ENCODE measurements at regions not wholly inside any gene's neighbourhood (a gene's known extent, or its start where the extent isn't known, plus 50 kb on each side); places are given as distances from the start of the nearest gene placed in this dataset.

GRCh38 chr3:22981861-22982260, 221.3 kb upstream of the UBE2E2 start:
- TF ChIP-seq POLR2AphosphoS5 (IDR thresholded peaks at IDR 0.05), result no peak
- TF ChIP-seq POLR2A (IDR thresholded peaks at IDR 0.05), result no peak
- TF ChIP-seq CTCF (IDR thresholded peaks at IDR 0.05), result no peak
- TF ChIP-seq EP300 (IDR thresholded peaks at IDR 0.05; ENCODE audit: low read depth), result no peak
- intact Hi-C loops (cut with DNase I; ENCODE audit: low total_unique reads), result no loop called here
- DNase-seq, result no peak
- Histone ChIP-seq H3K4me1 (no peaks in the 10 kb centered on the region), H3K27ac (no peak overlapping the region), H3K9me3 (no peaks in the 10 kb centered on the region), H3K36me3 (no peaks in the 10 kb centered on the region), H3K27me3 (no peaks in the 10 kb centered on the region), H3K4me3 (no peak overlapping the region)
- WGBS, 2 donors (ENCODE audit: low coverage in 1 of 2), result 32 to 47% methylated on average over 2 of the region's 2 CpGs
- in situ Hi-C loops (cut with MboI; ENCODE audit: low pct_ligation_motif_present in 1 of 4, low pct_unique_long_range_greater_than_20kb in 1 of 4, low sequenced_read_pairs in 3 of 4), result no loop called here

DNA sequence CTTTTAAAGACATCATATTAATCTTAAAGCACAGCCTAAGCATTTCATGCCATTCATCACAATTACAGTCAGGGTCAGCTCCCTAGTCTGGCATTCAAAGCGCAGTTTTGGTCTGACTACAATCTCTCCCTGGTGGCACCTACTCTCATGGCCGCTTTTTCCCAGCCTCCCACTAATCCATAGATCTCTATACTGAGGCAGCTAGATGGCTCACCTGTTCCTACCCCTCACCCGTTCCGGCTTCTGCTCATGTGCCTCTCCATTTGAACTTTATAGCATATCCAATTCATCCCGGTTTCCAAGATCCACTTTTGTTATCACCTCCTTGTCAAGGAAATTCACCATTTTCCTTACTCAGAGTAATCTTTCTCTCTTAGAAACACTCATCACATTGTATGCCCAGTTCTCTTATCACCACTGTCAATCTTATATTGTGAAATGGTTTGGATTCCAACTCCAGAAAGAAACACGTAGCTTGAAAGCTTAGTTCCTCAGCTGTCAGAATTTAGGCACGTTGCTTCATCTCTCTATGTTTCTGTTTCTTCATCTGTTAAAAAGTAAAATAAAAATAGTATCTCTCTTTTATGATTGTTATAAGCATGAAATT, 220.0 kb upstream of the UBE2E2 start:
- Histone ChIP-seq H3K27me3 (no peaks in the 10 kb centered on the region), H3K9me3 (no peaks in the 10 kb centered on the region), H3K27ac (no peak overlapping the region), H3K4me3 (no peak overlapping the region), H3K4me1 (no peaks in the 10 kb centered on the region), H3K36me3 (no peaks in the 10 kb centered on the region)
- in situ Hi-C loops (cut with MboI; ENCODE audit: low pct_ligation_motif_present in 1 of 4, low pct_unique_long_range_greater_than_20kb in 1 of 4, low sequenced_read_pairs in 3 of 4) (no loop called here), intact Hi-C loops (cut with DNase I; ENCODE audit: low total_unique reads) (no loop called here)
- TF ChIP-seq POLR2A (IDR thresholded peaks at IDR 0.05), result no peak
- TF ChIP-seq POLR2AphosphoS5 (IDR thresholded peaks at IDR 0.05), result no peak
- no peak for TF ChIP-seq CTCF (IDR thresholded peaks at IDR 0.05)
- no peak for TF ChIP-seq EP300 (IDR thresholded peaks at IDR 0.05; ENCODE audit: low read depth)
- DNase-seq, result no peak
- 87% methylated on average over 7 of the region's 7 CpGs for WGBS, 2 donors (ENCODE audit: low coverage in 1 of 2)

DNA sequence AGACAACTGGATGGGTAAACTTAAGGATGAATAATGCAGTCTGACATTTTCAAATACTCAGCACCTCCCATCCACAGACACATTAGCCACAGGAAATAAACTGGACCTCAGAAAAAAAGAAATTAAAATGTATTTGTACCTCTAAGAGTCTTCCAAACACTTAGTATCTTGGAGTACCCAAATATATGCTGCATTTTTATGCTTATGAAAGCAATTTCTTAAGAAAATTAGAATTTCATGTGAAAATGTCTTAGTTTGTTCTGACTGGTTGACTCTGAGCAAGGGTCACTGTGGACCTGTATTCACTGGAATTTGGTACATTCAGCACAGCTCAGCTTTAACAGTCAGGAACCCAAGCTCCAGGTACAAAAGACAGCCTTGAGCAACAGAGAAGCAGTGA, 216.2 kb upstream of the UBE2E2 start:
- H3K9me3 ChIP-seq, result no peaks in the 10 kb centered on the region
- intact Hi-C loops (cut with DNase I; ENCODE audit: low total_unique reads), result no loop called here

GRCh38 chr3:22988566-22988965, 214.6 kb upstream of the UBE2E2 start:
- Histone ChIP-seq H3K9me3 (no peaks in the 10 kb centered on the region), H3K4me3 (no peak overlapping the region), H3K36me3 (no peaks in the 10 kb centered on the region), H3K4me1 (no peaks in the 10 kb centered on the region), H3K27me3 (no peaks in the 10 kb centered on the region), H3K27ac (no peak overlapping the region)
- TF ChIP-seq EP300 (IDR thresholded peaks at IDR 0.05; ENCODE audit: low read depth) (no peak), POLR2A (IDR thresholded peaks at IDR 0.05) (no peak), POLR2AphosphoS5 (IDR thresholded peaks at IDR 0.05) (no peak), CTCF (IDR thresholded peaks at IDR 0.05) (no peak)
- intact Hi-C loops (cut with DNase I; ENCODE audit: low total_unique reads), result no loop called here
- no peak for DNase-seq
- in situ Hi-C loops (cut with MboI; ENCODE audit: low pct_ligation_motif_present in 1 of 4, low pct_unique_long_range_greater_than_20kb in 1 of 4, low sequenced_read_pairs in 3 of 4), result no loop called here

More for the DNA sequence above, 216.2 kb upstream of the UBE2E2 start:
- H3K4me1 ChIP-seq, result no peaks in the 10 kb centered on the region
- TF ChIP-seq EP300 (IDR thresholded peaks at IDR 0.05; ENCODE audit: low read depth) (no peak), POLR2A (IDR thresholded peaks at IDR 0.05) (no peak), CTCF (IDR thresholded peaks at IDR 0.05) (no peak), POLR2AphosphoS5 (IDR thresholded peaks at IDR 0.05) (no peak)
- no peak for DNase-seq
- H3K36me3 ChIP-seq, result no peaks in the 10 kb centered on the region
- H3K27ac ChIP-seq, result no peak overlapping the region
- no peak overlapping the region for H3K4me3 ChIP-seq
- in situ Hi-C loops (cut with MboI; ENCODE audit: low pct_ligation_motif_present in 1 of 4, low pct_unique_long_range_greater_than_20kb in 1 of 4, low sequenced_read_pairs in 3 of 4), result no loop called here
- no peaks in the 10 kb centered on the region for H3K27me3 ChIP-seq
